WI38 (cell line): ENCODE measurements at regions not wholly inside any gene's neighbourhood (a gene's known extent, or its start where the extent isn't known, plus 50 kb on each side); places are given as distances from the start of the nearest gene placed in this dataset.

Experiments
- H3K4me3 ChIP-seq: 2 replicates; pipeline ENCODE4 v1.5.1; 2011; ENCODE audit warnings: low read depth, mild to moderate bottlenecking, control low read depth, low read length
- CTCF ChIP-seq: IDR thresholded peaks from 2 replicates; pipeline ENCODE4 v1.5.1; 2012; ENCODE audit warnings: low read depth, mild to moderate bottlenecking, control low read depth, low read length

DNA sequence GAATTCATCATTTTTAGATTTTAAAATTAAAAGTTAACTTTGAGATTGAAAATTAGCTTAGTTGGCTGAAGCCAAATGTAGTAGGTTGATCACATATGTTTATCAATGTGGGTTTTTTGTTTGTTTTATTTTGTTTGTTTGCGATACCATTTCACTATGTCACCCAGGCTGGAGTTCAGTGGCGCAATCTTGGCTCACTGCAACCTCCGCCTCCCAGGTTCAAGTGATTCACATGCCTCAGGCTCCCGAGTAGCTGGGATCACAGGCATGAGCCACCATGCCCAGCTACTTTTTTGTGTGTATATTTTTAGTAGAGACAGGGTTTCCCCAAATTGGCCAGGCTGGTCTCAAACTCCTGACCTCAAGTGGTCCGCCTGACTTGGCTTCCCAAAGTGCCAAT is 665.7 kb upstream of the SLC10A2 start:
- no peak for TF ChIP-seq CTCF
- no peak overlapping the region for H3K4me3 ChIP-seq

GRCh38 chr13:103730407-103730806 is 664.2 kb upstream of the SLC10A2 start:
- H3K4me3 ChIP-seq: no peak overlapping the region
- no peak for TF ChIP-seq CTCF

- no peak for TF ChIP-seq CTCF
- H3K4me3 ChIP-seq: no peak overlapping the region
Observed at GRCh38 chr13:103726808-103727207, 660.6 kb upstream of the SLC10A2 start.

DNA sequence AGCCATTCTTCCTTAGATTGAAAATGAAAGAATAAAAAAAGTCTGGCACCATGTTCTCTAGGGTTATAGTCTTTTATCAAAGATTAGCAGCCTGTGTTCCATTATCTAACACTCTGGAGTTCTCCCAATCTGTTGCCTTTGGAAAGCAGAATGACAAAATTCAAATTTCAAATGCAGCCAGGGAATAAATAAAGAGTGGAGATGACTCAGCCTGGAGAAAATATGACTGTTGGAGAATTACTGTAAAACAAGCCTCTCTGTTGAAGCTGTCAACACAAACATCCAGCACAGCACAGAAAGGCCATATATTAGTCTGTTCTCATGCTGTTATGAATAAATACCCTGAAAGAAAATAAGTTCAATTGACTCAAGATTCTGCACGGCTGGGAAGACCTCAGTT is 650.5 kb upstream of the SLC10A2 start:
- H3K4me3 ChIP-seq: no peak overlapping the region
- no peak for TF ChIP-seq CTCF

GRCh38 chr13:103715335-103715734 is 649.1 kb upstream of the SLC10A2 start:
- no peak overlapping the region for H3K4me3 ChIP-seq
- TF ChIP-seq CTCF: no peak

GRCh38 chr13:103703246-103703645 is 637.0 kb upstream of the SLC10A2 start:
- H3K4me3 ChIP-seq: no peak overlapping the region
- TF ChIP-seq CTCF: no peak

DNA sequence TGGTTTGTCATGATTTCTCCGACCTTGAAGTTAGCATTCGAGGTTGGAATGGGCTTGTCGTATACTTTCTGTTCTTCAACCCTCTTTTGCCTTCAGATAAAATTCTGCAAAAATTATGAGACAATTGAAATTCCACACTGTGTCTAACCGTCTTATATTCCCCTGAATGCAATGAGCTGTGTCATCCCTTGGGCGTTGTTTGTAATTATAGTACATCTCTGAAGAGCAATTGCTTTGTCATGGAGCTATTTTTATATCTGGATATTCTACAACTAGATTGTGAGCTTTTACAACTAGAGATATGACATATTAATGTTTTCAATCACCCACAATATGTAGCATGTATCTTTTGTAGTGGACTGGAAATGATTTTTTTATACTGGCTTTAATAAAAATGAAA is 631.8 kb upstream of the SLC10A2 start:
- no peak for TF ChIP-seq CTCF
- no peak overlapping the region for H3K4me3 ChIP-seq
